HEK293 (cell line): ENCODE measurements at regions not wholly inside any gene's neighbourhood (a gene's known extent, or its start where the extent isn't known, plus 50 kb on each side); places are given as distances from the start of the nearest gene placed in this dataset.

ENCODE experiments used
- CTCF ChIA-PET: fragments of 350-600 bp; formaldehyde crosslinking; extraction: SDS; loops from one replicate; lab custom pipeline; 2021; ENCODE audit warnings: antibody characterized with exemption; lab: Yijun Ruan, JAX
- POLR2A ChIA-PET: fragments of 300-600 bp; formaldehyde crosslinking; extraction: SDS; loops from one replicate; lab custom pipeline; 2020; ENCODE audit warnings: antibody characterized with exemption, inconsistent platforms; lab: Yijun Ruan, JAX
- H3K27ac ChIP-seq: fragments of 200-500 bp; sonication (Bioruptor generic); 2 replicates; pipeline ENCODE4 v1.5.1; 2014; ENCODE audit warnings: low read depth, low read length, control low read depth, inconsistent platforms; ENCODE audit errors: extremely low read depth
- H3K36me3 ChIP-seq, 2 experiments: fragments of 200-500 bp in 1 of 2; sonication (Bioruptor generic) in 1 of 2; 1 replicate in 1 of 2; 2 replicates in 1 of 2; pipeline ENCODE4 v1.5.1; 2014 to 2017; ENCODE audit warnings: inconsistent platforms in 2 of 2, low read length in 2 of 2; ENCODE audit not compliant: control insufficient read depth in 2 of 2, insufficient read depth in 1 of 2
- H3K4me1 ChIP-seq: fragments of 200-500 bp; sonication (Bioruptor generic); 2 replicates; pipeline ENCODE4 v1.5.1; 2014; ENCODE audit warnings: mild to moderate bottlenecking, low read length, inconsistent platforms; ENCODE audit not compliant: control insufficient read depth, insufficient read depth
- H3K4me3 ChIP-seq: 2 replicates; pipeline ENCODE4 v1.5.1; 2011; ENCODE audit warnings: low read depth, mild to moderate bottlenecking, control low read depth, low read length, moderate library complexity
- H3K9me3 ChIP-seq: fragments of 200-500 bp; sonication (Bioruptor generic); 2 replicates; pipeline ENCODE4 v1.5.1; 2014; ENCODE audit warnings: low read depth, low read length, inconsistent platforms; ENCODE audit not compliant: control insufficient read depth, insufficient read depth
- EGR2 ChIP-seq: fragments of 450-650 bp; formaldehyde crosslinking; IDR thresholded peaks from 2 replicates; pipeline ENCODE4 v1.5.1; 2016; ENCODE audit warnings: low read depth, missing biosample characterization, missing genetic modification characterization
- HOXA7 ChIP-seq: sonication (generic); formaldehyde crosslinking; IDR thresholded peaks from 2 replicates; pipeline ENCODE4 v1.8.1; 2022; ENCODE audit warnings: missing genetic modification reagents, borderline replicate concordance
- RBAK ChIP-seq: fragments of 450-650 bp; formaldehyde crosslinking; IDR thresholded peaks from 2 replicates; pipeline ENCODE4 v1.5.1; 2016; ENCODE audit warnings: missing biosample characterization, missing genetic modification characterization
- ZNF292 ChIP-seq: fragments of 450-650 bp; formaldehyde crosslinking; IDR thresholded peaks from 2 replicates; pipeline ENCODE4 v1.5.1; 2016; ENCODE audit warnings: low read depth, missing biosample characterization, missing genetic modification characterization, borderline replicate concordance
- ZNF324 ChIP-seq: fragments of 450-650 bp; formaldehyde crosslinking; IDR thresholded peaks from 2 replicates; pipeline ENCODE4 v1.5.1; 2016; ENCODE audit warnings: missing biosample characterization, missing genetic modification characterization
- ZNF514 ChIP-seq: fragments of 450-650 bp; formaldehyde crosslinking; IDR thresholded peaks from 2 replicates; pipeline ENCODE4 v1.5.1; 2016; ENCODE audit warnings: missing biosample characterization, missing genetic modification characterization
- ZNF560 ChIP-seq: fragments of 450-650 bp; formaldehyde crosslinking; IDR thresholded peaks from 2 replicates; pipeline ENCODE4 v1.5.1; 2017; ENCODE audit warnings: missing biosample characterization, missing genetic modification characterization, borderline replicate concordance
- ZNF707 ChIP-seq: fragments of 450-650 bp; formaldehyde crosslinking; IDR thresholded peaks from 2 replicates; pipeline ENCODE4 v1.5.1; 2016; ENCODE audit warnings: missing biosample characterization, missing genetic modification characterization
- ZNF791 ChIP-seq: fragments of 450-650 bp; formaldehyde crosslinking; IDR thresholded peaks from 2 replicates; pipeline ENCODE4 v1.5.1; 2016; ENCODE audit warnings: missing biosample characterization, missing genetic modification characterization
- ZNF837 ChIP-seq: fragments of 450-650 bp; formaldehyde crosslinking; IDR thresholded peaks from 2 replicates; pipeline ENCODE4 v1.5.1; 2016; ENCODE audit warnings: missing biosample characterization, missing genetic modification characterization
- ZSCAN16 ChIP-seq: fragments of 450-650 bp; formaldehyde crosslinking; IDR thresholded peaks from 2 replicates; pipeline ENCODE4 v1.5.1; 2016; ENCODE audit warnings: missing biosample characterization, missing genetic modification characterization
- TF ChIP-seq, protein P1 (sequence below): IDR thresholded peaks from 2 replicates; pipeline ENCODE4 v1.6.1; 2011; ENCODE audit warnings: mild to moderate bottlenecking, low read depth, low read length, borderline replicate concordance
- TF ChIP-seq, protein P2 (sequence below): fragments of 450-650 bp; formaldehyde crosslinking; IDR thresholded peaks from 2 replicates; pipeline ENCODE4 v1.5.1; 2017; ENCODE audit warnings: missing biosample characterization, missing genetic modification characterization
- TF ChIP-seq, protein P3 (sequence below): fragments of 450-650 bp; formaldehyde crosslinking; conservative IDR thresholded peaks from 2 replicates; pipeline ENCODE4 v1.5.1; 2016; ENCODE audit warnings: low read depth, missing biosample characterization, missing genetic modification characterization
- TF ChIP-seq, protein P4 (sequence below): fragments of 450-650 bp; formaldehyde crosslinking; IDR thresholded peaks from 2 replicates; pipeline ENCODE4 v1.5.1; 2017; ENCODE audit warnings: missing biosample characterization, missing genetic modification characterization
- TF ChIP-seq, protein P5 (sequence below): fragments of 450-650 bp; IDR thresholded peaks from 2 replicates; pipeline ENCODE4 v1.5.1; 2018; ENCODE audit warnings: missing biosample characterization, missing genetic modification characterization
- TF ChIP-seq, protein P6 (sequence below): fragments of 450-650 bp; formaldehyde crosslinking; IDR thresholded peaks from 2 replicates; pipeline ENCODE4 v1.5.1; 2016; ENCODE audit warnings: missing biosample characterization, missing genetic modification characterization

DNA sequence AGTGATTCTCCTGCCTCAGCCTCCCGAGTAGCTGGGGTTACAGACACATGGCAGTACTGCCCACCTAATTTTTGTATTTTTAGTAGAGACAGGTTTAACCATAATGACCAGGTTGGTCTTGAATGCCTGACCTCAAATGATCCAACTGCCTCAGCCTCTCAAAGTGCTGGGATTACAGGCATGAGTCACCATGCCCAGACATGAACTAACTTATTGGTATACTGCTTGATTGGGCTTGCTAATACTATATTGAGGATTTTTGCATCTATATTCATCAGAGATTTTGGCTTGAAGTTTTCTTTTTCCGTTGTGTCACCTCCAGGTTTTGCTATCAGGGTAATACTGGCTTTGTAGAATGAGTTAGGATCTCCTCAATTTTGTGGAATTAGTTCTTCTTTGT, 706.1 kb upstream of the HS6ST1 start:
- Histone ChIP-seq H3K27ac (no peak overlapping the region), H3K36me3 (no peaks in the 10 kb centered on the region), H3K9me3 (no peaks in the 10 kb centered on the region), H3K4me3 (no peak overlapping the region), H3K4me1 (no peaks in the 10 kb centered on the region)
- ChIA-PET CTCF (no interaction called here), POLR2A (no interaction called here)
- no peak for TF ChIP-seq ZSCAN16
- TF ChIP-seq, protein P1, sequence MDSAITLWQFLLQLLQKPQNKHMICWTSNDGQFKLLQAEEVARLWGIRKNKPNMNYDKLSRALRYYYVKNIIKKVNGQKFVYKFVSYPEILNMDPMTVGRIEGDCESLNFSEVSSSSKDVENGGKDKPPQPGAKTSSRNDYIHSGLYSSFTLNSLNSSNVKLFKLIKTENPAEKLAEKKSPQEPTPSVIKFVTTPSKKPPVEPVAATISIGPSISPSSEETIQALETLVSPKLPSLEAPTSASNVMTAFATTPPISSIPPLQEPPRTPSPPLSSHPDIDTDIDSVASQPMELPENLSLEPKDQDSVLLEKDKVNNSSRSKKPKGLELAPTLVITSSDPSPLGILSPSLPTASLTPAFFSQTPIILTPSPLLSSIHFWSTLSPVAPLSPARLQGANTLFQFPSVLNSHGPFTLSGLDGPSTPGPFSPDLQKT: no peak
- no peak for TF ChIP-seq HOXA7 (CRISPR knock-in tag)
- TF ChIP-seq, protein P2, sequence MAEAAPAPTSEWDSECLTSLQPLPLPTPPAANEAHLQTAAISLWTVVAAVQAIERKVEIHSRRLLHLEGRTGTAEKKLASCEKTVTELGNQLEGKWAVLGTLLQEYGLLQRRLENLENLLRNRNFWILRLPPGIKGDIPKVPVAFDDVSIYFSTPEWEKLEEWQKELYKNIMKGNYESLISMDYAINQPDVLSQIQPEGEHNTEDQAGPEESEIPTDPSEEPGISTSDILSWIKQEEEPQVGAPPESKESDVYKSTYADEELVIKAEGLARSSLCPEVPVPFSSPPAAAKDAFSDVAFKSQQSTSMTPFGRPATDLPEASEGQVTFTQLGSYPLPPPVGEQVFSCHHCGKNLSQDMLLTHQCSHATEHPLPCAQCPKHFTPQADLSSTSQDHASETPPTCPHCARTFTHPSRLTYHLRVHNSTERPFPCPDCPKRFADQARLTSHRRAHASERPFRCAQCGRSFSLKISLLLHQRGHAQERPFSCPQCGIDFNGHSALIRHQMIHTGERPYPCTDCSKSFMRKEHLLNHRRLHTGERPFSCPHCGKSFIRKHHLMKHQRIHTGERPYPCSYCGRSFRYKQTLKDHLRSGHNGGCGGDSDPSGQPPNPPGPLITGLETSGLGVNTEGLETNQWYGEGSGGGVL (tag by site-specific recombination): no peak
- no peak for TF ChIP-seq ZNF292
- TF ChIP-seq ZNF560 (tag by site-specific recombination): no peak
- TF ChIP-seq RBAK (tag by site-specific recombination): no peak
- no peak for TF ChIP-seq EGR2
- no peak for TF ChIP-seq ZNF707 (tag by site-specific recombination)
- TF ChIP-seq, protein P3, sequence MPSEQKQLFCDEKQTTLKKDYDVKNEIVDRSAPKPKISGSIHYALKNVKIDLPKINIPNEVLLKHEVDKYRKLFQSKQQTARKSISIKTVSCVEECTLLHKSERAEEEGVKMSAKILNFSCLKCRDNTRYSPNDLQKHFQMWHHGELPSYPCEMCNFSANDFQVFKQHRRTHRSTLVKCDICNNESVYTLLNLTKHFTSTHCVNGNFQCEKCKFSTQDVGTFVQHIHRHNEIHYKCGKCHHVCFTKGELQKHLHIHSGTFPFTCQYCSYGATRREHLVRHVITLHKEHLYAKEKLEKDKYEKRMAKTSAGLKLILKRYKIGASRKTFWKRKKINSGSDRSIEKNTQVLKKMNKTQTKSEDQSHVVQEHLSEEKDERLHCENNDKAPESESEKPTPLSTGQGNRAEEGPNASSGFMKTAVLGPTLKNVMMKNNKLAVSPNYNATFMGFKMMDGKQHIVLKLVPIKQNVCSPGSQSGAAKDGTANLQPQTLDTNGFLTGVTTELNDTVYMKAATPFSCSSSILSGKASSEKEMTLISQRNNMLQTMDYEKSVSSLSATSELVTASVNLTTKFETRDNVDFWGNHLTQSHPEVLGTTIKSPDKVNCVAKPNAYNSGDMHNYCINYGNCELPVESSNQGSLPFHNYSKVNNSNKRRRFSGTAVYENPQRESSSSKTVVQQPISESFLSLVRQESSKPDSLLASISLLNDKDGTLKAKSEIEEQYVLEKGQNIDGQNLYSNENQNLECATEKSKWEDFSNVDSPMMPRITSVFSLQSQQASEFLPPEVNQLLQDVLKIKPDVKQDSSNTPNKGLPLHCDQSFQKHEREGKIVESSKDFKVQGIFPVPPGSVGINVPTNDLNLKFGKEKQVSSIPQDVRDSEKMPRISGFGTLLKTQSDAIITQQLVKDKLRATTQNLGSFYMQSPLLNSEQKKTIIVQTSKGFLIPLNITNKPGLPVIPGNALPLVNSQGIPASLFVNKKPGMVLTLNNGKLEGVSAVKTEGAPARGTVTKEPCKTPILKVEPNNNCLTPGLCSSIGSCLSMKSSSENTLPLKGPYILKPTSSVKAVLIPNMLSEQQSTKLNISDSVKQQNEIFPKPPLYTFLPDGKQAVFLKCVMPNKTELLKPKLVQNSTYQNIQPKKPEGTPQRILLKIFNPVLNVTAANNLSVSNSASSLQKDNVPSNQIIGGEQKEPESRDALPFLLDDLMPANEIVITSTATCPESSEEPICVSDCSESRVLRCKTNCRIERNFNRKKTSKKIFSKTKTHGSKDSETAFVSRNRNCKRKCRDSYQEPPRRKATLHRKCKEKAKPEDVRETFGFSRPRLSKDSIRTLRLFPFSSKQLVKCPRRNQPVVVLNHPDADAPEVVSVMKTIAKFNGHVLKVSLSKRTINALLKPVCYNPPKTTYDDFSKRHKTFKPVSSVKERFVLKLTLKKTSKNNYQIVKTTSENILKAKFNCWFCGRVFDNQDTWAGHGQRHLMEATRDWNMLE (tag by site-specific recombination): no peak
- no peak for TF ChIP-seq ZNF514 (tag by site-specific recombination)
- no peak for TF ChIP-seq ZNF791 (tag by site-specific recombination)
- no peak for TF ChIP-seq ZNF324 (tag by site-specific recombination)
- TF ChIP-seq, protein P4, sequence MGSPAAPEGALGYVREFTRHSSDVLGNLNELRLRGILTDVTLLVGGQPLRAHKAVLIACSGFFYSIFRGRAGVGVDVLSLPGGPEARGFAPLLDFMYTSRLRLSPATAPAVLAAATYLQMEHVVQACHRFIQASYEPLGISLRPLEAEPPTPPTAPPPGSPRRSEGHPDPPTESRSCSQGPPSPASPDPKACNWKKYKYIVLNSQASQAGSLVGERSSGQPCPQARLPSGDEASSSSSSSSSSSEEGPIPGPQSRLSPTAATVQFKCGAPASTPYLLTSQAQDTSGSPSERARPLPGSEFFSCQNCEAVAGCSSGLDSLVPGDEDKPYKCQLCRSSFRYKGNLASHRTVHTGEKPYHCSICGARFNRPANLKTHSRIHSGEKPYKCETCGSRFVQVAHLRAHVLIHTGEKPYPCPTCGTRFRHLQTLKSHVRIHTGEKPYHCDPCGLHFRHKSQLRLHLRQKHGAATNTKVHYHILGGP (tag by site-specific recombination): no peak
- TF ChIP-seq ZNF837 (tag by site-specific recombination): no peak
- TF ChIP-seq, protein P5, sequence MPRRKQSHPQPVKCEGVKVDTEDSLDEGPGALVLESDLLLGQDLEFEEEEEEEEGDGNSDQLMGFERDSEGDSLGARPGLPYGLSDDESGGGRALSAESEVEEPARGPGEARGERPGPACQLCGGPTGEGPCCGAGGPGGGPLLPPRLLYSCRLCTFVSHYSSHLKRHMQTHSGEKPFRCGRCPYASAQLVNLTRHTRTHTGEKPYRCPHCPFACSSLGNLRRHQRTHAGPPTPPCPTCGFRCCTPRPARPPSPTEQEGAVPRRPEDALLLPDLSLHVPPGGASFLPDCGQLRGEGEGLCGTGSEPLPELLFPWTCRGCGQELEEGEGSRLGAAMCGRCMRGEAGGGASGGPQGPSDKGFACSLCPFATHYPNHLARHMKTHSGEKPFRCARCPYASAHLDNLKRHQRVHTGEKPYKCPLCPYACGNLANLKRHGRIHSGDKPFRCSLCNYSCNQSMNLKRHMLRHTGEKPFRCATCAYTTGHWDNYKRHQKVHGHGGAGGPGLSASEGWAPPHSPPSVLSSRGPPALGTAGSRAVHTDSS (tag by site-specific recombination): no peak
- TF ChIP-seq, protein P6, sequence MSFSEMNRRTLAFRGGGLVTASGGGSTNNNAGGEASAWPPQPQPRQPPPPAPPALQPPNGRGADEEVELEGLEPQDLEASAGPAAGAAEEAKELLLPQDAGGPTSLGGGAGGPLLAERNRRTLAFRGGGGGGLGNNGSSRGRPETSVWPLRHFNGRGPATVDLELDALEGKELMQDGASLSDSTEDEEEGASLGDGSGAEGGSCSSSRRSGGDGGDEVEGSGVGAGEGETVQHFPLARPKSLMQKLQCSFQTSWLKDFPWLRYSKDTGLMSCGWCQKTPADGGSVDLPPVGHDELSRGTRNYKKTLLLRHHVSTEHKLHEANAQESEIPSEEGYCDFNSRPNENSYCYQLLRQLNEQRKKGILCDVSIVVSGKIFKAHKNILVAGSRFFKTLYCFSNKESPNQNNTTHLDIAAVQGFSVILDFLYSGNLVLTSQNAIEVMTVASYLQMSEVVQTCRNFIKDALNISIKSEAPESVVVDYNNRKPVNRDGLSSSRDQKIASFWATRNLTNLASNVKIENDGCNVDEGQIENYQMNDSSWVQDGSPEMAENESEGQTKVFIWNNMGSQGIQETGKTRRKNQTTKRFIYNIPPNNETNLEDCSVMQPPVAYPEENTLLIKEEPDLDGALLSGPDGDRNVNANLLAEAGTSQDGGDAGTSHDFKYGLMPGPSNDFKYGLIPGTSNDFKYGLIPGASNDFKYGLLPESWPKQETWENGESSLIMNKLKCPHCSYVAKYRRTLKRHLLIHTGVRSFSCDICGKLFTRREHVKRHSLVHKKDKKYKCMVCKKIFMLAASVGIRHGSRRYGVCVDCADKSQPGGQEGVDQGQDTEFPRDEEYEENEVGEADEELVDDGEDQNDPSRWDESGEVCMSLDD (tag by site-specific recombination): no peak
